GM21360 (cell line): ENCODE measurements at regions not wholly inside any gene's neighbourhood (a gene's known extent, or its start where the extent isn't known, plus 50 kb on each side); places are given as distances from the start of the nearest gene placed in this dataset.

Source experiments
- ATAC-seq: cut with Tn5 transposase; IDR thresholded peaks from one replicate; pipeline ENCODE4 v1.9.1; 2021; ENCODE audit warnings: mild to moderate bottlenecking, moderate library complexity; ENCODE audit not compliant: unreplicated experiment

DNA sequence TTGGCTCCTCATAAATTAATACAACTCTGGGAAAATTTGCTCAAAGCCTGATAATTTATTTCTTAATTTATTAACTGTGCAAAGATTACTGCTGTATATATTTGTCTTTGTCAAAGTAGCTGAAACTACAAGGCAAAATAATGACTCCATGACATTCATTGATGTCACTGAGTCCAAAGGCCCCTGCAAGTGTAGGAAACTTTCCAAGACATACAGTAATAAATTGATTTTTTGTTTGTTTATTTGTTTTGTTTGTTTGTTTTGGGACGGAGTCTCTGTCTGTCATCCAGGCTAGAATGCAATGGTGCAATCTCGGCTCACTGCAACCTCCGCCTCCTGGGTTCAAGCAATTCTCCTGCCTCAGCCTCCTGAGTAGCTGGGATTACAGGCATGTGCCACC, 96.8 kb upstream of the LPP start:
- ATAC-seq: no peak

DNA sequence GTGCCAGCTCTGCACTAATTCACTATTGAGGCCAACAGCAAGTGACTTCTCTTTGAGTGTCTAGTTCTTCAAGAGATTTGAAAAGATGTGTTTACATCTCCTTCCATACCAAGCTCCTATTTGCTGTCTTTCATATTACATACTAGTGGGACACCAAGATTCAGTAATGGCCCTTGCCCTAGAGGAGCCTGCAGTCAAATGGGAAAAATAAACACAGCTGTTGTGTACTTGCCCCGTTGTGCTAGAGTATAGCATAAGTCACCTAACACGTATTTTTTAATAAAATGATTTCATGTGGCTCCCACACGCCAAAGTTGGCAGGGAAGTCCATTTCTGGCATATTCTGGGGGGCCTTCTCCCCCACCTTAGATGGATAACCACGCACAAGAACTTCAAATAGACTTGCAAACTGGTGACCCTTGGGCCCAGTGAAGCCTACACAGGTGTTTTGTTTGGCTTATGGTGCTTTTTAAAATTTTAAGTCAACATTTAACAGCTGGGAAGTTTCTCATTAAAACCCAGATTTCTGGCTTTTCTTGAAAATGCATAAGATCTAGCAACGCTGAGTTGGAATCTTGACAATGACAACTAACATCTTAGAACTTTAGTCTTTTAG, 95.3 kb upstream of the LPP start:
- ATAC-seq: no peak

DNA sequence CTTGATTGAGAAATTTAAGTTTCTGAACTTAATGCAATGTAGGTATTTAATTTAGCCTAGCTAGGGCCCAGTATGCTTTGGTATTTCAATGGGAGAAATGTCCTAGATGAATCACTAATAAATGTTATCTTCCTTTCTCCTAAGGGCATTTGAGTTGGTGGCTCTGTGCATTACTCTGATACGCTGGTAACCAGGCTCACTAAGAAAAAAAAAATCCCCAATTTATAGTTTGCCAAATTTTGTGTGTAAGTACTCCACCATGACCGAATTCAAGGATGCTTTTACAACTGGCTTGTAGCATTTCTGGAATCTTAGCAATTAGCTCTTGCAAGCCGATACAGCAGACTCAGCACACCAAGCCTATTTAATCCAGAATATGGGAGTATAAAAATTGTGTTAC, 94.6 kb upstream of the LPP start:
- no peak for ATAC-seq

DNA sequence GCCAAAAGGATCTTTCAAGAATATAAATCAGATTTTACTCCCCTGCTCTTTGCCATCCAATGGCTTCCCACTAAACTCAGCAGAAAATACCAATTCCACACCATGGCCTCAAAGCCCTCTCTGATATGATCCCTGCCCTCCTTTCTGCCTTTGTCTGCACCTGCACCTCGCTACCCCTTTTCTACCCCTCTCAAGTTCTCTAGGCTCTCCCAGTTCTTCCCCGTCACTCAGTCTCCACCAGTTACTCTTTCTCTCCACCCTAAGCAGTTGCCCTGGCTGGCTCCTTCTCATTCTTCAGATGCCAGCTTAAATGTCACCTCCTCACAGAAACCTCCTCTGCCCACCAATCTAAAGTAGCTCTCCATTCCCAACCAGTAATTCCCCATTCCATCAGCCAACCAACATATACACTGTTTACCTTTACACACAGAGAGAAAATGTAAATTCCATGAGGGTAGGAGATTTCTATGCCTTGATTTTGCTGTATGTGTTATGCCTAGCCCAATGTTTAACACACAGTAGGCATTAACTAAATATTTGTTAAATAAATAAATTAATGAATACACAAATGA, 93.6 kb upstream of the LPP start:
- ATAC-seq: no peak

DNA sequence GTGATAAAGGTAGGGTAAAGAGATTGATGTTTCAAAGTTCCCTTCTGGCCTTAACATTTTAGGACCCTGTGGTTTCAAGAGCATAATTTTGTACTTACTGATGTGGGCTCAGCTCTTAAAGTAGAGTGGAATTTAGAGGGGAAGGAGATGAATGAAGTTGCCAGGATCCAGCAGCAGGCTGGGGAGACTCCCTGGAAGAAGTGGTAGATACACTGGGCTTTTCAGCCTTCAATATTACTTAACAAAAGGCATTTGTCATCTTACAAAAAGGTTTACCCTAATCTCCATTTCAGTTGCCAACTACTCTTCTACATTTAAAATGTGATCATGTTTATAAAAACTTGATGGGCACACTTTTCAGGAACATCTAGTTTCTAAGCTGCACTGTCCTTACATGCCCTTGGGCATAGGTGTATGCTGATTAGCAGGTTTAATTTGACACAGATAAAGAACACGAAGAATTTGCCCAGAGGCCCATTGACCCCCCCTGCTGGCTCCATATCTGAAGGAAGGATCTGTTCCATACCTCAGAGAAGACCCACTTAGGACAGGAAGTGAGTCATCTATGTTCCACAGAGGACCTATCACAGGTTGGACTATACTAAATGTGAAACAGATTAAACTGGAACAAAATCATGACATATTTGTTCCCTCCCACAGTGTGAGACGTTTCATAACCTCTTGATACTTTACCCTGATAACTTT, 93.0 kb upstream of the LPP start:
- no peak for ATAC-seq

DNA sequence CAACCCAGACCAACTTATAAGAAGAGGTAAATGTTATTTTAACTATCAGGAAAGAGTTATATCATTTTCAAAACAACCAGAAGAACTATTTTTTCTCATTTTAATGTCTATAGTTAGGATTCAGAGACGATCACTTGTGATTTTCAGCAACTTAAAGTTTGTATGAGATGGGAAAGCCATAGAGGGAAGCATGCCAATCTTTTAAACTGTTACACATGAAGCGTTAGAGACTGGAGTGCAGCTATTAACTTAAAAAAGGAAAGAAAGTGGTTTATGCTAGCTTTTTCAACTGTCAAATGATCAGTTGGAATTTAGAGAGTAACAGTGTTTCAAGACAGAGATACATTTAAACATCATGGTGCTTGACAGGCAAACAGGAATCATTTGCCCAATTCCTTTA, 91.7 kb upstream of the LPP start:
- ATAC-seq: no peak

DNA sequence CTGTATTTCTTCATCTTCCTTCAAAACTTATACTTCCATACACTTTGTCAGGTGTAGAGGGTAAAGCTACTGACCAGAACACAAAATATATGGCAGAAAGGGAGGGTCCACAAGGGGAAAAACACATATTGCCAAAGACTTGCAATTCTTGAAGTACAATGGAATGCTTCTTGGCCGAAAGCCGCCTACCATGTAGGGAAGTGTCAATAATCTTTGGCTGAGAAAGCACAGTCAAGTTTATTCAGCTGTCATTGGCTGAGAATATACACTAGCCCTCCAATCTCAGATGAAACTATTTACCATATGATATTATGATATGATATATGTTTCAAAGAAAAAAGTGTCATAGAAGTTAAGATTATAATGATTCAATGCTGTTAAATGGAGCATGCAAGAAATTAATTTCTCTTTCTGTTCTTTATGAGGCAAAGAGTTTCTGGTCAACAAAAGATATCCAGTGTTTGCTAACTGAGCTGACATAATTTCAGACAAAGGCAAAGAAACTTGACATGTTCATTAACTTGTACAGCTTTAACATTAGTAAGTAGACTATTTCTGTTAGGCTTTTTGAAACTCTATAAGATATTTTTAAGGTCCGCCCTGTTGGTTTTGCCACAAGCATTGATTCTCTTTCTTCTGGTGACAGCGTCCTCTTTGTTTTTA, 89.0 kb upstream of the LPP start:
- ATAC-seq: no peak

DNA sequence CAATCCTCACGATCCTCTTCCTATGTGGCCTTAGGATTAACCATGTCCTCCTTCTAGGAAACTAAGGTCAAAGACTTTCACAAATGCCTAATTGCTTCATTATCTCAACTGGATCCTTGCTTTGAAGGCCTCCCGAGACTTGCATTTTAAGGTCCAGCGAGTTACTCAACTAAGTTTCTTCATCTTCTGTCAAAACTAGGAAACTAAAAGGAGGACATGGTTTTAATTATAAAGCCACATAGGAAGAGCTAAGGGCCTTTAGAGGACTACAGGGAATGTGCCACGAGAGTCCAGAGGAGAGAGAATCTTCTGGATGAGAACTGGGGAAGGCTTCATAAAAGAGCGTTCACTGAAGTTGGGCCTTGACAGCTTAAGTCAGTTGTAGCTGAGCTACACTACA, 87.8 kb upstream of the LPP start:
- ATAC-seq: no peak

DNA sequence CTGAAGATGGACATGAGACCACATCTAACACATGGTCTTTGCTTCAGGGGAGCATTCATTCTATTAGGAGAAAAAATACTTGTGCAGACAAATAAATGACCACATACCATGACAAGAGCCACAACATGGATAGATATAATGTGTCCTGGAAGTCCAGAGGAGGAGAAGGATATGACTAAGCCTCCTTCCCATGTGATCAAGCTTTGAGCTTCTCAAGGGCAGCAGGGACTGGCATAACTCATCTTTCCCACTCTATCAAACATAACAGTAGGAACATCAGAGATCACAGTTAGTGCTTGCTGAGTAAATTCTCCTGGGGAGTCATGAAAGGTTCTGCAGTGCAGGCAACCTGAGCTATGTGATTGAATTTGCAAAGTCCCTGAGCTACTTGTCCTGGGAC, 86.0 kb upstream of the LPP start:
- no peak for ATAC-seq

DNA sequence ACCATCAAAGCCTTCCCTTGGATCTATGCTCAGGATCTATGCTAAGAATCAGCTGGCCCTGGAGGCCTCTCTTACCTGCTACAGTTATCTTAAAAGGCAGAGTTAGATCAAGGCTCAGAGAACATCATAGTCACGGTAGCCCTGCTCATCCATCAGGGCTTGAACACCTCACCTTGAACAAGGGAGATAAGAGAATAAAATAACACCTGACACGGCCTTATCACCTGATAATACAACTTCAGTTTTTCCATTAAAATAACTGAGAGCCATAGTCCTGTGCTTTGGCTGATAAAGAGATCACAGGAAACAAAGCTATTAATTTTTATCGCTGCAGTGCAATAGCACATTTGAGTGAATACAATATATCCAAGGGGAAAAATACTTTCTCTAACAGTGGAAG, 85.6 kb upstream of the LPP start:
- no peak for ATAC-seq

DNA sequence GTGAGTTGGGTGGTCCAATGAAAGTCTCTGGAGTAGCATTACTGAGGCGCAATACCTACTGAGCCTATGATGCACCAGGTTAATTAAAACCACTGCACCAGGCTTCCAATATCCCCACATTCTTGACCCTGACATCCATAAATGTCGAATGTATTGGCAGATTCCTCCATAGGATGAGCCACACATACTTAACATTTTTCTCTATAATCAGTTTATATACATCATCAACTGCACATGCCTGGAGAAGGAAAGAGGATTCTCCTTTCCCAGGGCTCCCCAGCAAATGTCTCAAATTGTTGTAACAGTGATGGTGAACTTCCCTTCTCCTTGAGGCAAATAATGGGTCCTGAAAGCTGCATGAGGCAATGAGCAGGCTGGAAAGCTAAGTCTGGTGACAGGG, 82.3 kb upstream of the LPP start:
- no peak for ATAC-seq

DNA sequence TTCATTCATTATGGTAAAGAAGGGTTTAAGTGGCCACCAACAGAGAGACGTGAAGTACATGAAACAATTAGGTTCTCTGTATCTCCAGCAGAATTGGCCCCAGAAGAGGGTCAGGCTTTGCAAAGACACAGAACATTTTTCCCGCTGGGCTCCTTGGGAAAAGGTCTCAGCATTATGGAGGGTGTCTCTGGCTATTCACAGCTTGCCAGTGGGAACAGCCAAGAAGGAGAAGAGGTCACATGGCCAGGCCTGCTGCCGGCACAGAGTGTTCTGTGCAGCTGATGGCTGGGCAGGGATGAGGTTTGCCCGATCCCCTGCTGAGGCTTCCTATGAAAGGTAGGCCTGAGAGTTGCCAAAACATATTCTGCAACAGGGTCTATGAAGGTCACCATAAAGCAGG, 77.8 kb upstream of the LPP start:
- no peak for ATAC-seq

DNA sequence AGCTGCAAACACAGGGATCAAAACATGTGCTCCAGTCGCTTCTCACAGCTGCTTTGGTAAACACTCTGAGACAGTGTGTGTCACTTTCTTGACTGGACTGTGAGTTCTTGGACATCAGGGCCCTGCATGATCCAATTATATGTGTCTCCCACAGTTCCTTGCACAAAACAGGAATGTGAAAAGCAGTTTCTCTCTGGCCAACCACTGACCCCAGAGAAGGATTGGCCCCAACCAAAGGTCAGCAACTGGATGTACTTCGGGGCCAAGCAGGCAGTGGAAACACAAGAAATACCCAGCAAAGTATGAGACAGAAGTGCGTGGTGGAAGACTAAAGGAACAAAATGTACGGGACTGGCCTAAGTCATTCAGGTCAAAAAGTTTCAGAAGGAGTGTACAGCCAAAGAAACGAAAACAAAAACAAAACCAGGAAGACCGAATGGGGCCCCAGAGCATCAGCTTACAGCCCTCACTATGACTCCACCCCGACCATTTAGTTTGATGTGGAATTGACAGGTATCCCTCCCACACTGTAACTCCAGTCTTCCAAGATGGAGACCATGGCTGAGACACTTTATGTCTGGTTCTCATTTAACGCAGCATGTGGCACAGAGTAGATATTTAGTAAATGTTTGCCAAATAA, 76.7 kb upstream of the LPP start:
- no peak for ATAC-seq

DNA sequence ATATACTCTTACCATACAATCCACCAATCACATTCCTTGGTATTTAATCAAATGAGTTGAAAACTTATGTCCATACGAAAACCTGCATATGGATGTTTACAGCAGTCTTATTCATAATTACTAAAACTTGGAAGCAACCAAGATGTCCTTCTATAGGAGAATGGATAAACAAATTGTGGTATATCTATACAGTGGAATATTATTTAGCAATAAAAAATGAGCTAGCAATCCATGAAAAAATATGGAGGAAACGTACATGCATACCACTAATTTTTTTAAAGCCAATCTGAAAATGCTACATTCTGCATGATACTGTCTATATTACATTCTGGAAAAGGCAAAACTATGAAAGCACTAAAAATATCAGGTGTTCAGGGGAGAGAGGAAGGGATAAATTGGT, 73.9 kb upstream of the LPP start:
- no peak for ATAC-seq

DNA sequence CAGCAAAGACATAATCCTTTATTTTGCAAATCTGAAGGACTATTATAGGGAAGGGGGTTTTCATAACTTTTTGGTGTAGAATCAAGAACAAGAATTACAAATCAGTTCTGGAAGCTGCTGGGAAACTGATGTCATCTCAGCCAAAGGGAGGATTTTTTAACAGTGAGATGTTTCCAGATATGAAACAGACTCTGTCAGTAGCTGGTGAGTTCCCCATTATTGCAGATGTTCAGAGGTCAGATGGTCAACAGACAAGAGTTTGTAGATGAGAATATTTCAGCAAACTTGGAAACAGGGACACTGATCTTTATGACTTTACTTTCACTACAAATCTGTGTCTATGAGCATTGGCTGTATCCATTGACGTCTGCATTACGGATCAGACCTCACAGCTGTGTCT, 71.9 kb upstream of the LPP start:
- ATAC-seq: no peak

DNA sequence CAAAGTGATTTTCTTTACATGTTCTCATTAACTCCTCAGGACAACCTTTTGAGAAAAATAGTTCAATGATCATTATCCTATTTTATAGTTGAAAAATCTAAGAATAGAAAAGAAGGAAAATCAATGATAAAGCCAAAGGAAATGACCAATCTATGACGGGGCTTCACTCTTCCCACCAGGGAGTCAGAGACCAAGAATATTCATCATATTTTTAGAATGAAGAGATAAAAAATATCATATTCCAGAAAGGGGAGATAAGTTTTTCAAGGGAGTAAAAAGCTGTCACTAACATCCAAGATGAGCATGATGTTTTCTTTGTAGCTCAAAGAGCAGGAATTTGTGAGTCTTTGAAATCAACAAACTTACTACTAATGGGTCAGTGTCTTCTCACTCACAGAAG, 71.5 kb upstream of the LPP start:
- ATAC-seq: no peak

DNA sequence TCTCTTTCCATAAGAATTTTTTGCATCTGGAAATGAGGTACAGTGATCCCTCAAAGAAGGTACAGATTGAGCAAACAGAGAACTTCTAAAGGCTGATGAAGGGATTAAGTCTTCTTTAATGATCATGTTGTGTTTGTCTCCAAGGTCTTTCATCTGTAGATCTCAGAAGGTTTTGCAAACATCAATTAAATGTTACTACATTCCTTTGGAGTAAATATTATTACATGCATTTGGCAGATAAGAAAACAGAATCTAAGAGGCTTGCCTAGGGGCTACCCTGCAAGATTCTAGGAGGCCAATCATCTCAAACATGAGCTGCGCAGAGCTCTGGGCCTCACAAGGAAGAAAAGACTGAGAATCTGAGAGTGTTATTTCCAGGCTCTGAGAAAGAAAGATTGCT, 70.9 kb upstream of the LPP start:
- ATAC-seq: no peak

DNA sequence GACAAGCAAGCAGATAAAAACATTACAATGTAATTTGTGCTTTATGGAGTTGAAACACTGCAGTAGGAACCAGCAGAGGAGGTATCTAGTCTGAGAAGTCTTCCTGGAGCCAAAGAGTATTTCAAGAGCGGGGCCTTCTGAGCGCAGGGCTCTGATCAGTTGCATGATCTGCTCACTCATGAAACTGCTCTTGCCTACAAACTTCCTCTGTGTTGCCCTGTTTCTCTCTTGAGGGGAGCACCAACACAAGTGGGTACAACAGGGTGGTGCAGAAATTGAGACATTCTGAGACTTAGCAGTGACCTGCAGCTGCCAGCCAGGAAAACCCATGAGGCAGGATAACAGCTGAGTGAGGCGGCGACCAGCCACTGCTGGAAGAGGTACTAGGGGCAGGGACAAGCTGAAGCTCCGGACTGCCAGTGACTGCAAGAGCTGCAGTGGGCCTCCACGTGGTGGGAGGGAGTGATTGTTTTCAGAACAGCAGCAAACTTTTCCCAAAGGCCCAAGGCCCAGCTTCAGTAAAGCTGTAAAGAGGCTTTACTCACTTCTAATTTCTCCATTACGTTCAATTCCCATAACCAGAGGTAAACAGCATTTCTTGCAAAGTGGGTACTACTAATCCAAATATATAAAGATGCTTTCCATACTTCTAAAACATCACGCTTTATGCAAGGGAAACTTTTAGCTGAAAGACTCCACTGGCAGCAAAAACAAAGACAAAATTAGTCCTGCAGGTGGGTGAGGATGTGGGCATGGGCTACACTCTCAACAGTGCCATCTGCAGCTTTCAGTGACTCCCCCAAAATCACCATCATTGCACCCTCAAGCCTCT, 69.0 kb upstream of the LPP start:
- no peak for ATAC-seq

DNA sequence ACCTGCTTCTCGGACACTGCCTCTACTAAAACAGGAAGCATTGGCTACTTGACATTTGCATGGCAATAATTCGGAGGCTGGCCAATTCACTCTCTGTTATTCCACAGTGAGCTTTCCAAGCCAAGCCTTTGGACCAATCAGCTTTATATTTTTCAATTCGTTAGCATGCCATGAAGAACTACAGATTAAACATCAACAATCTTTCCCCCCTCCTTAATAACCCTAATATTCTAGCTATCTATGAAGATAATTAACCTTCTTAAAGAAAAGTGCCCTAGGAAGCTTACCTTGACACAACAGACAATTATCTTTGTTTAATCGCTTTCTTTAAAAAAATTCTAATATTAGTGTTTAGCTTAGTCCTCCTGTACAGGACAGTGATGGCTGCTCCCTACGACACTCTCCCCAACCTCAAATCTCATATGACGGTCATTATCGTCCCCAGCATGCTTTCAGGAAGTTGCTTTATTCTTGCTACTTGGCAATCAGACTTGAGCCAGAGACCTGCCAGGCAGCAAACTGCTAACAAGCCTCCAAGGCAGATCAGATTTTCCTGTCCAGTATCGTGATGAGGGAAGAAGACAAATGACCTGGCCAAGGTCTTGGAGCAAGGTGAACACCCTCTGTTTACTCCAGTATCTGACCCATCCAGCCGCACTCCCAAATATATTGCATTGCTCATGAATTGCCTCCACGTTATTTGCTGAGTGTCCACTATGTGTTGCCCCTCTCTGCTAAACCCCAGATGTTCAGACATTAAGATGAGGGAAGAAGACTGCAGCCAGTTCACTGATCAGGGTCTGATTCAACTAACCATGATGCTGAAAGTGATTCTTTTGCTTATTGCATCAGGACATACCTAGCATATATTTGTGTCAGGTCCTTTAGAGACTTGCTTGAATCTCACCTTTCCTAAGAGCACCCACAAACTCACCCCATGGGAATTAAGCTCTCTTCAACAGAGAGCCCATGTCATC, 68.1 kb upstream of the LPP start:
- no peak for ATAC-seq
